Activated naive CD8-positive, alpha-beta T cell treated with anti-CD3 and anti-CD28 coated beads for 36 hours (primary cell): ENCODE measurements at regions not wholly inside any gene's neighbourhood (a gene's known extent, or its start where the extent isn't known, plus 50 kb on each side); places are given as distances from the start of the nearest gene placed in this dataset.

Experiments
- DNase-seq: peaks from one replicate; pipeline ENCODE4 v3.0.0; 2021
- H3K27ac Mint-ChIP-seq: one replicate; pipeline ENCODE4 v1.8.0; 2022; ENCODE audit warnings: mild to moderate bottlenecking, moderate library complexity, mixed read lengths
- H3K27me3 Mint-ChIP-seq: one replicate; pipeline ENCODE4 v1.8.0; 2022; ENCODE audit warnings: mild to moderate bottlenecking, mixed read lengths
- H3K36me3 Mint-ChIP-seq: one replicate; pipeline ENCODE4 v1.8.0; 2021; ENCODE audit warnings: mild to moderate bottlenecking, mixed read lengths
- H3K4me1 Mint-ChIP-seq: one replicate; pipeline ENCODE4 v1.8.0; 2021; ENCODE audit warnings: mixed read lengths
- H3K4me3 Mint-ChIP-seq: one replicate; pipeline ENCODE4 v1.8.0; 2022; ENCODE audit warnings: mild to moderate bottlenecking, moderate library complexity, mixed read lengths
- H3K9me3 Mint-ChIP-seq: one replicate; pipeline ENCODE4 v1.8.0; 2022; ENCODE audit warnings: mixed read lengths

DNA sequence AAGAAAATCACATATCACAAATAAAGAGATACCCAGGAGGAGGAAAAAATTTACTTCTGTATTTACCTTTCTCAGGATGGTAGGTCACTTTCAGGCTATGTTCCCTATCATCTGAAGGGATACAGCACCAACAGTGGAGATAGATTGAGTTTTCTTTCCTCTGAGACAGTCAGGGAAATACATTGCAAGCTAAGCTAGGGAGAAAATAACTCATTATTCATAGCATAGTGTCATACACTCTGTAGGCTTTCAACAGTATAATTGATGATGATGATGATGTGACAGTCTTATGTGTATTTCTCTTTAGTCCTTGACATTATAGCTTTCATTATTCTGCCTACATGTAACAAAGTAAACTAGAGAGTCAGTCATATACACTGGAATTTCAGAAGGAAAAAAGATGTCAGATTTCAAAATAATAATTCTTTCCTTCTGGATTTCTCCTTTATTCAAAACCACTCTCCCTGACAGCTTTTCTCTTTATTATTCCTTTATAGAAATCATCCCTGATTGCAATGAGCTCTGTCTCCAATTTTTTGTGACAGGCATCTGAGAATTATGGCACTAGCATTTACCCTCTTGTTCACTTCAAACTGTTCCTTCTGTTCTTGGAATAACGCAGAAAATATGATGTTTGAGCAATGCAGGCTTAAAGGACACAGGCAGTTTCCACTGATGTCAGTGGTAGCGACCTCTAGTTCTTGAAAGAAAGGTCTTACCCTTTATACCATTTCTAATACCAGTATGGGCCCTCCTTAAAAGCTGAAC is 169.1 kb upstream of the EPHA5 start:
- Mint-ChIP-seq H3K4me1 (no peaks in the 10 kb centered on the region), H3K9me3 (no peaks in the 10 kb centered on the region), H3K4me3 (no peak overlapping the region), H3K27me3 (no peaks in the 10 kb centered on the region), H3K27ac (no peak overlapping the region), H3K36me3 (no peaks in the 10 kb centered on the region)
- DNase-seq = no peak

GRCh38 chr4:65834707-65835106 is 164.4 kb upstream of the EPHA5 start:
- DNase-seq = no peak
- Mint-ChIP-seq H3K27me3 (no peaks in the 10 kb centered on the region), H3K4me1 (no peaks in the 10 kb centered on the region), H3K27ac (no peak overlapping the region), H3K36me3 (no peaks in the 10 kb centered on the region), H3K4me3 (no peak overlapping the region), H3K9me3 (no peaks in the 10 kb centered on the region)

DNA sequence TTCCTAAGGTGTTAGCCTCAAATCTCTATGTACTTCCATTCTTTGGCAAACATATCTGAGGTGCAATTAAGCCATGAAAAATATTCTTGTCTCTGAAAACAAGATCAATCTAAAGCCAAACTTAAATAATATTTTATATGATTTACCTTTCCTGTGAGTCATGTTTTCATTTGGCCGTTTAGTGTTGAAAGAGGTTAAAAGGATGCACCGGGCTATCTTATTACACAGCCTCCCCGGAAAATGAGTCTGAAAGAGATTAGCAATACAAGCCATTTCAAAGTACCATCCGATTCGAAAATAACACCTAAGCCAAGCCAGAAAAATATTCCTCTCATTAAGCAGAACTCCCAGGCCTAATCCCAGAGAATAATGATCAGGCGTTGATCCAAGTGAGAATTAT is 161.5 kb upstream of the EPHA5 start:
- Mint-ChIP-seq H3K4me3 (no peak overlapping the region), H3K27me3 (no peaks in the 10 kb centered on the region), H3K27ac (no peak overlapping the region), H3K4me1 (no peaks in the 10 kb centered on the region), H3K9me3 (no peaks in the 10 kb centered on the region), H3K36me3 (no peaks in the 10 kb centered on the region)
- no peak for DNase-seq

DNA sequence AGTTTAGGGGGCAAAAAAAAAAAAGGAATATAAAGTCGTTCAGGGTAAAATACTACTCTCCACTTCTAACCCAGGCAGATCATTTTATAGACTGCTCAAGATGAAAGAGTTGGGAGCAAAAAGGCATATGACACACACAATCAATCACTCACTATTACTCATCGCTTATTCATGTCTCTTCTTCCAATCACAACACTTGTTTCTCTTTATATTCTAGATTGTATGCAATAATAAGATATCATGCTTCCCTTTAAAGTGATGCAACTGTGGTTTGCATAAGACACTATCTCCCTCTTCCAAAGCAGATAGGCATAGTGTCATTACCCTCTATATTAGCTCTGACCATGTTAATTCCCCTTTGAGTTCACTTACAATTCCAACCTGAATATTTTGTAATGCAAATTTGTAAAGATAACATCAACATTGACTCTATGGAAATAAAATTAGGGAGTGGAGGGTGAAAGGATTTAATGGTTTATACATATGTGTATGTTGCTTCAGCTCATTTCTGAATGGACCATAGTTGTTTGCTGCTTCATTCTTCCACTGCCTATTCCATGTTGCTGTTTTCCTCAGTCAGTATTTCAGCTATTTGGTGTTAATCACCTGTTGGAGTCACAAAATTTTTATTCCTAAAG is 154.9 kb upstream of the EPHA5 start:
- no peaks in the 10 kb centered on the region for H3K9me3 Mint-ChIP-seq

GRCh38 chr4:65819192-65819591 is 148.9 kb upstream of the EPHA5 start:
- Mint-ChIP-seq H3K36me3 (no peaks in the 10 kb centered on the region), H3K4me1 (no peaks in the 10 kb centered on the region), H3K4me3 (no peak overlapping the region), H3K27me3 (no peaks in the 10 kb centered on the region), H3K27ac (no peak overlapping the region), H3K9me3 (peaks cover 10% of the 10 kb centered on the region)
- DNase-seq = no peak

More for the DNA sequence above, 154.9 kb upstream of the EPHA5 start:
- Mint-ChIP-seq H3K27ac (no peak overlapping the region), H3K4me1 (no peaks in the 10 kb centered on the region), H3K4me3 (no peak overlapping the region), H3K36me3 (no peaks in the 10 kb centered on the region), H3K27me3 (no peaks in the 10 kb centered on the region)
- no peak for DNase-seq

GRCh38 chr4:65805936-65806335 is 135.6 kb upstream of the EPHA5 start:
- Mint-ChIP-seq H3K4me3 (no peak overlapping the region), H3K27ac (no peak overlapping the region), H3K36me3 (no peaks in the 10 kb centered on the region), H3K27me3 (no peaks in the 10 kb centered on the region), H3K4me1 (no peaks in the 10 kb centered on the region), H3K9me3 (peaks cover 5% of the 10 kb centered on the region)
- no peak for DNase-seq

- H3K27ac Mint-ChIP-seq = no peak overlapping the region
- H3K4me3 Mint-ChIP-seq = no peak overlapping the region
- peaks cover 7% of the 10 kb centered on the region for H3K9me3 Mint-ChIP-seq
- no peaks in the 10 kb centered on the region for H3K4me1 Mint-ChIP-seq
- H3K36me3 Mint-ChIP-seq = no peaks in the 10 kb centered on the region
- DNase-seq = no peak
- H3K27me3 Mint-ChIP-seq = no peaks in the 10 kb centered on the region
Measured at GRCh38 chr4:65799513-65799912, 129.2 kb upstream of the EPHA5 start.

- no peak for DNase-seq
- Mint-ChIP-seq H3K9me3 (peaks cover 6% of the 10 kb centered on the region), H3K4me3 (no peak overlapping the region), H3K36me3 (no peaks in the 10 kb centered on the region), H3K4me1 (no peaks in the 10 kb centered on the region), H3K27me3 (no peaks in the 10 kb centered on the region), H3K27ac (no peak overlapping the region)
Measured at GRCh38 chr4:65798498-65799127, 128.3 kb upstream of the EPHA5 start.

DNA sequence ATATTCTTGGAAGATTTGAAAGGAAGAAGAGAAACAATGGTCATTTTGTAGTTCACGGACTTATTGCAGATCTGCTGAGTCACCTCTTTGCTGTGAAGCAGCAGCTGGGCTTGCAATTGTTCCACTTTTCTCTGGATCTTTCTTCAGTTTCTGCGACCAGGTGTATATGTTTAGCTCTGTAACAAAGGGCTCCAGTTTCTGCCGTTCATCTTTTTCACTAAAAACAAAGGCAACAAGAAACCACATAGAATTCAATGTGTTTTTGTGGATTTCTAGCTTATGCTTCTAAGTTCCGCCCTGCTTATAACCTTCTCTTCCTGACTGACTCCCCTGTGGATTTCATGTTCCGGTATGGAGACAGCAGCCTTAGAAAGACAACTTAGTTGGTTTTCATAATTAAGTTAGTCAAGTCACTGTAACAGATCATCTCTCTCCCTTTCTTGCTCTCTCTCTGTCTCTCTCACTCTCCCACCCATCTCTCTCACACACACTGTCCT is 121.6 kb upstream of the EPHA5 start:
- Mint-ChIP-seq H3K36me3 (no peaks in the 10 kb centered on the region), H3K9me3 (peaks cover 3% of the 10 kb centered on the region), H3K4me1 (no peaks in the 10 kb centered on the region), H3K4me3 (no peak overlapping the region), H3K27me3 (no peaks in the 10 kb centered on the region), H3K27ac (no peak overlapping the region)
- no peak for DNase-seq

GRCh38 chr4:65791111-65791811 is 121.0 kb upstream of the EPHA5 start:
- no peaks in the 10 kb centered on the region for H3K27me3 Mint-ChIP-seq
- no peaks in the 10 kb centered on the region for H3K36me3 Mint-ChIP-seq
- no peak overlapping the region for H3K27ac Mint-ChIP-seq
- H3K9me3 Mint-ChIP-seq = peaks cover 3% of the 10 kb centered on the region
- no peak overlapping the region for H3K4me3 Mint-ChIP-seq
- no peak for DNase-seq
- H3K4me1 Mint-ChIP-seq = no peaks in the 10 kb centered on the region

DNA sequence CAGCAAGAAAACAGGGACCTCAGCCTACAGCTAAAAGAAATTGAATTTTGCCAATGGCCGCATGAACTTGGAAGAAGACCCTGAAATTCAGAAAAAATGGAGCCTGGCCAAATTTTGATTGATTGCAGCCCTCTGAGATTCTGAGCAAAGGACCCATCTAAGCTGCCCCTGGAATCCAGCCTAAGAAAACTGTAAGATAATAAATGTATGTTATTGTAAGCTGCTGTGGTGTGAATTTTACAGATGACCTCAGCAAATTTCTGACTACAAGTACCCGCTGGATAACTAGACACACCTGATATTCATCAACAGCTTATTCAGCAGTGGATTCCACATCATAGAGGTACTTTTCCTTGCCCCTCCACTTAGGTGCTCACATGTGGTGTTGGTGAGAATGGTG is 119.5 kb upstream of the EPHA5 start:
- Mint-ChIP-seq H3K4me1 (no peaks in the 10 kb centered on the region), H3K36me3 (no peaks in the 10 kb centered on the region), H3K27ac (no peak overlapping the region), H3K4me3 (no peak overlapping the region), H3K9me3 (no peaks in the 10 kb centered on the region), H3K27me3 (no peaks in the 10 kb centered on the region)
- no peak for DNase-seq

GRCh38 chr4:65789341-65789740 is 119.1 kb upstream of the EPHA5 start:
- no peak overlapping the region for H3K4me3 Mint-ChIP-seq
- DNase-seq = no peak
- no peaks in the 10 kb centered on the region for H3K4me1 Mint-ChIP-seq
- no peaks in the 10 kb centered on the region for H3K9me3 Mint-ChIP-seq
- no peak overlapping the region for H3K27ac Mint-ChIP-seq
- no peaks in the 10 kb centered on the region for H3K27me3 Mint-ChIP-seq
- H3K36me3 Mint-ChIP-seq = no peaks in the 10 kb centered on the region

DNA sequence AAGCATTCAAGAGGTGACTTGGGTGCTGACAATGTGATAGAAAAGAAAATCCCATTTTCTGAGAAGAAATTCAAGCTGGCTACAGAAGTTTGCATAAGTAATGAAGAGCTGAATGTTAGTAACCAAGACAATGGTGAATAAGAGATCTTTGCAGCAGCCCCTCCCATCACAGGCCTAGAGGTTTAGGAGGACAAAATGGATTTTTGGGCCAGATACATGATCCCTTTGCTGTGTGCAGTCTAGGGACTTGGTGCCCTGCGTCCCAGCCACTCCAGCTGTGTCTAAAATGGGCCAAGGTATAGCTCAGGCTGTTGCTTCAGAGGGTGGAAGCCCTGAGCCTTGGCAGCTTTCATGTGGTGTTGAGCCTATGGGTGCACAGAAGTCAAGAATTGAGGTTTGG is 107.0 kb upstream of the EPHA5 start:
- H3K36me3 Mint-ChIP-seq = no peaks in the 10 kb centered on the region
- H3K4me1 Mint-ChIP-seq = no peaks in the 10 kb centered on the region
- H3K27me3 Mint-ChIP-seq = no peaks in the 10 kb centered on the region
- H3K9me3 Mint-ChIP-seq = peaks cover 15% of the 10 kb centered on the region
- no peak overlapping the region for H3K4me3 Mint-ChIP-seq
- no peak overlapping the region for H3K27ac Mint-ChIP-seq
- no peak for DNase-seq

DNA sequence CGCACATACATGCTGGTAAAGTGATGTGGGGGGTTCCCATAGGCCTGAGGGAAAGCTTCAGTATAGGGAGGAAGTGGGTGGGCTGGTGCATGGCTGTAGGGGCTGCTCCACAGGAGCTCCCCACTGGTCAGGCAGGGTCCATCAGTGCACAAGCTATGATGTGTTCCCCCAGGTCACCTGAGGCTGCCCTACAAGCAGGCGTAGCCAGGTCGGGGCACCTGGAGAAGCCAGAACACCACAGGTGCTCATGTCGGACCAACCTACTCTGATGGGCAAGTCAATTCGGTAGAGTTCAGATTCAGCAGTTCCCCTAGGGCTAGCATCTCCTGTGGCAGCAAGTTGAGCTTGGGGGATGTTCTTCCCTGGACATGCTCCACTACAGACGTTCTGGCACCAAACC is 103.3 kb upstream of the EPHA5 start:
- Mint-ChIP-seq H3K27me3 (no peaks in the 10 kb centered on the region), H3K36me3 (no peaks in the 10 kb centered on the region), H3K4me1 (no peaks in the 10 kb centered on the region), H3K4me3 (no peak overlapping the region), H3K27ac (no peak overlapping the region), H3K9me3 (peaks cover 20% of the 10 kb centered on the region)
- no peak for DNase-seq

DNA sequence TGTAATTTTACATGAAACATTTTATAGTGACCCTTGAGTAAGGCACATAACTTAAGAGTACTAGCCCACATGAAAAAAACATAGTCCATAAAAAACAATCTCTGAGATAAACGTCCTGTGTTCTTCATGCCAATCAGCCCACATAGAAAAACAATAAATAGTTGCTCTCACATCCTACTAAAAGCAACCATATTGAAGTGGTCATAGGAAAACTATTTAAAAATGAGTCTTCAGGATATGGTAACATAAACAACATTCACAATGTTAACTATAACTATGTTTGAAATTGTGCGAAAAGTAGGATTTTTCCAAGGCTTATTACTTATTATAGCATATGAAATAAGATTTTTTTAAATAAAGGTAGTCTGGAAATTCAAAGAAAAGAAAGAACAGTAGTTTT is 77.1 kb upstream of the EPHA5 start:
- Mint-ChIP-seq H3K27me3 (no peaks in the 10 kb centered on the region), H3K9me3 (peaks cover 2% of the 10 kb centered on the region), H3K27ac (no peak overlapping the region), H3K4me1 (no peaks in the 10 kb centered on the region), H3K36me3 (no peaks in the 10 kb centered on the region), H3K4me3 (no peak overlapping the region)
- no peak for DNase-seq
